GM19239 (cell line): ENCODE measurements at regions not wholly inside any gene's neighbourhood (a gene's known extent, or its start where the extent isn't known, plus 50 kb on each side); places are given as distances from the start of the nearest gene placed in this dataset.
A peak's percentile ranks its signal among the peaks of the same experiment; 100 is the strongest.
"Not testable (repeated sequence)": the region's sequence is repeated elsewhere in the genome, so short reads cannot be mapped to it uniquely, and the experiment has no call there.

Source experiments
- DNase-seq: peaks from one replicate; pipeline ENCODE4 v3.0.0; 2011; ENCODE audit warnings: low spot score; ENCODE audit not compliant: insufficient read length
- FAIRE-seq: peaks from 2 replicates; lab custom pipeline; 2011; peaks lifted over from hg19 to GRCh38; lab: Jason Lieb, UNC

GRCh38 chr4:65014078-65014477, 604.8 kb upstream of the TECRL start:
- DNase-seq (no peak), FAIRE-seq (no peak)

- DNase-seq, result peak; percentile 1
- FAIRE-seq, result no peak
Observed at GRCh38 chr4:65007841-65008439, 598.7 kb upstream of the TECRL start.

- DNase-seq, result no peak
- FAIRE-seq, result no peak
Observed at GRCh38 chr4:64975177-64975576, 565.9 kb upstream of the TECRL start.

GRCh38 chr4:64969081-64969480, 559.8 kb upstream of the TECRL start:
- no peak for FAIRE-seq
- no peak for DNase-seq

- FAIRE-seq, result no peak
- no peak for DNase-seq
Observed at GRCh38 chr4:64967286-64967685, 558.0 kb upstream of the TECRL start.

- DNase-seq (no peak), FAIRE-seq (no peak)
Observed at GRCh38 chr4:64960516-64960915, 551.3 kb upstream of the TECRL start.

GRCh38 chr4:64940698-64941097, 531.4 kb upstream of the TECRL start:
- DNase-seq (no peak), FAIRE-seq (no peak)

GRCh38 chr4:64935469-64936001, 526.3 kb upstream of the TECRL start:
- FAIRE-seq, result no peak
- DNase-seq, result no peak

- FAIRE-seq (no peak), DNase-seq (no peak)
Observed at GRCh38 chr4:64911846-64912245, 502.6 kb upstream of the TECRL start.

- DNase-seq (no peak), FAIRE-seq (no peak)
Observed at GRCh38 chr4:64903986-64904385, 494.7 kb upstream of the TECRL start.

GRCh38 chr4:64899563-64899962, 490.3 kb upstream of the TECRL start:
- DNase-seq, result no peak
- FAIRE-seq, result no peak

GRCh38 chr4:64899030-64899429, 489.8 kb upstream of the TECRL start:
- not testable (repeated sequence) for DNase-seq, FAIRE-seq

- no peak for FAIRE-seq
- no peak for DNase-seq
Observed at GRCh38 chr4:64897683-64898082, 488.4 kb upstream of the TECRL start.

- FAIRE-seq (no peak), DNase-seq (no peak)
Observed at GRCh38 chr4:64895031-64895430, 485.8 kb upstream of the TECRL start.

- no peak for FAIRE-seq
- no peak for DNase-seq
Observed at GRCh38 chr4:64893205-64893604, 484.0 kb upstream of the TECRL start.

- DNase-seq, result no peak
- no peak for FAIRE-seq
Observed at GRCh38 chr4:64889906-64890610, 480.8 kb upstream of the TECRL start.

GRCh38 chr4:64883087-64883807, 474.0 kb upstream of the TECRL start:
- DNase-seq (no peak), FAIRE-seq (no peak)

GRCh38 chr4:64882311-64883086, 473.2 kb upstream of the TECRL start:
- FAIRE-seq (no peak), DNase-seq (no peak)

- FAIRE-seq (no peak), DNase-seq (no peak)
Observed at GRCh38 chr4:64880557-64880956, 471.3 kb upstream of the TECRL start.

- FAIRE-seq (no peak), DNase-seq (no peak)
Observed at GRCh38 chr4:64876021-64876420, 466.8 kb upstream of the TECRL start.
